ENCODE measurements at regions not wholly inside any gene's neighbourhood (a gene's known extent, or its start where the extent isn't known, plus 50 kb on each side); places are given as distances from the start of the nearest gene placed in this dataset.
"Not testable (repeated sequence)": the region's sequence is repeated elsewhere in the genome, so short reads cannot be mapped to it uniquely, and the experiment has no call there.

DNA sequence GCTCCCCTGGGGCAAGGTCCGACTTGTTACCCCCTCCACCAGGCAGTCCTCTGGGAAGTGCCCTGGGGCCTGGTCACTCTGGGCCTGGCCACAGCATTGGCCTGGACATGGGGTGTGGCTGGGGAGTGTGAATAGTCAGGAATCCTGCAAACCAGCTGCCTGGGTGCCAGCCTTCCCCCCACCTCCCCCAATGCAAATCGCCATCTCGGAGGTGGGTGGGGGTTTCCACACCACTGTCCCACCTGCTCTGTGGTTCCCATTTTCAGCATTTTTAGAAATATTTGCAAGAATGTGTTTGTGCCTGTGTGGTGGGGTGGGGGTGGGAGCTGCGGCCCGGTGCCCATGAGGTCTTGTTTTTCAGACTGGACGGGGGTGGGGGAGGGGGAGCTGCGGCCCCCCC lies 159.7 kb downstream of the TMEM121 start:
- POLR2A ChIA-PET, H3K27me3 Mint-ChIP-seq, H3K27ac Mint-ChIP-seq, H3K36me3 Mint-ChIP-seq, H3K9me3 Mint-ChIP-seq, H3K4me3 Mint-ChIP-seq, DNase-seq: not testable (repeated sequence)
- H3K4me1 Mint-ChIP-seq: peaks cover 0 to 23% (median 6%) of the 10 kb centered on the region in 4 donors
- ATAC-seq: peak; percentile 25 to 34

DNA sequence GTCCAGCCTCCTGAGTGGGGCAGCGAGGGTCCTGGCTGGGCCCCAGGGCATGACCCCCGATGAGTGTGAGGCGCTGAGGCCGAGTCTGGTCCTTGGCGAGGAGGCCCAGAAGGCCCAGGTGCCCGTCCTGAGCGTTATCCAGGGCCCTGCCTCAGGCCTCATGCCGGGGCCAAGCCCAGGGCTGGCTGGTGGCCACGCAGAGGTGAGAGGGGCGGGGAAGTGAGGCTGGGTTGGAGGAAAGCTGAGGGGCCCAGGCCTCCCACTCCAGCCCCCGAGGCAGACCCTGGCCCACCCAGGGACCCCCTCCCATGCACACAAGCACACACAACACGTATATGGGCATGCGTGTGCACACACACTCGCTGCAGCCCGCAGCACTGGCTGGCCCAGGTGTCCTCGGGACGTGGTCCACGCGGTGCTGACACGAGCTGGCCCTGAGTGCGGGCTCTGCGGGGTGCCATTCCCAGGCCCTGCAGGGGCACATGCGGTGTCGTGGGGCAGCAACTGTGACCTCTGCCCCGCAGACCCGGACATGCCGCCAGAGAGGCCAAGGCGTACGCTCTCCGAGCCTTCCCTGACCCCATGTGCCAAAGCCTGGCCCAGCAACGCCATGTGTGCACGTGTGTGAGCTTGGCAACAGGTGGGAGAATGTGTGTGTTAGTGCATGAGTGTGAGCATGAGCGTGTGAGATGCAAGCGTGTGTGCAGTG lies 160.2 kb downstream of the TMEM121 start:
- H3K4me3 Mint-ChIP-seq, H3K36me3 Mint-ChIP-seq, H3K9me3 Mint-ChIP-seq, H3K27me3 Mint-ChIP-seq, POLR2A ChIA-PET: not testable (repeated sequence)
- ATAC-seq (peak in 1 of 2 donors; percentile 29), DNase-seq (peak in 1 of 10 donors; percentile 53)
- H3K4me1 Mint-ChIP-seq: peaks cover 0 to 25% (median 6%) of the 10 kb centered on the region in 4 donors
- peak overlapping the region in 1 of 10 donors; percentile 27 for H3K27ac Mint-ChIP-seq

DNA sequence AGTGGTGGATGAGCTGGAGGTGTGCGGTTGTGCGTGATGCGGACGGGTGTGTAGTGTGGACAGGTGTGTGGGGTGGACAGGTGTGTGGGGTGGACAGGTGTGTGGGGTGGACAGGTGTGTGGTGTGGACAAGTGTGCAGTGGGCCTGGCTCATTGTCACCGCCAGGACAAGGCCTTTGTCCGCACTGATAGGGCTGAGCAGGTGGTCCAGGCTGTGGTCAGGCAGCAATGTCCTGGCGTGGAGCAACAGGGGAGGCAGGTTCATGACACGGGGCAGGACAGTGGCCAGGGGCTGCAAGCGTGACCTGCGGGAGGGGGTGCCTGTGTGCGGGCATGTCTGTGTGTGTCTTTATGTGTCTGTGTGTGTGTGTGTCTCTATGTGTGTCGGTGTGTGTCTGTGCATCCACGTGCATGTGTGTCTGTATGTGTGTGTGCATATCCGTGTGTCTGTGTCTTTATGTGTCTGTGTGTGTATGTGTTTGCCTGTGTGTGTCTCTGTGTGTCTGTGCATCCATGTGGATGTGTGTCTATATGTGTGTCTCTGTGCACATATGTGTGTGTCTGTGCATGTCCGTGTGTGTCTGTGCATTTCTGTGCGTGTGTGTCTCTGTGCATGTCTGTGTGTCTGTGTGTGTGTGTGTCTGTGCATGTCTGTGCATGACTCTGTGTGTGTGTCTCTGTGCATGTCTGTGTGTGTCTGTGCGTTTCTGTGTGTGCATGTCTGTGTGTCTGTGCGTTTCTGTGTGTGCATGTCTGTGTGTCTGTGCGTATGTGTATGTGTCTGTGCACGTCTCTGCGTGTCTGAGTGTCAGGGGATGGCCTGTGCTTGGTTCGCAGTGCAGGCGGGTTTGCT lies 161.0 kb downstream of the TMEM121 start:
- H3K36me3 Mint-ChIP-seq, ATAC-seq, POLR2A ChIA-PET, H3K4me3 Mint-ChIP-seq, H3K9me3 Mint-ChIP-seq, H3K27me3 Mint-ChIP-seq: not testable (repeated sequence)
- H3K27ac Mint-ChIP-seq: peak overlapping the region in 1 of 10 donors; percentile 27
- H3K4me1 Mint-ChIP-seq: peaks cover 0 to 27% (median 6%) of the 10 kb centered on the region in 4 donors
- DNase-seq: peak in 2 of 10 donors; percentile 10 to 59

DNA sequence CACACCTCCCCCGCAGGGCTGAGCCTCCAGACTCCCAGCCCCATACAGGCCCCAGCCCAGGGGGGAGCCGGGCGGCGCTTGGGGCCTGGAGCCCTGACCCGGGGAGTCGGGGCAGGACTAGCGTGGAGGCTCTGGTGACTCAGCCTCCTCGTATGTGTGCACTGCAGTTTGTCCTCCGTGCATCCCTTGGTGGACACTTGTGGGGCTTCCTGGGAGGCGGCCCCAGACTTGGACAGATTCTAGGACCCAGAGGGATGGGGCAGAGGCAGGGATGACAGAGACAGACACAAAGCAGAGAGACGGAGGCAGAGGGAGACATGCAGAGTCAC lies 161.6 kb downstream of the TMEM121 start:
- H3K4me3 Mint-ChIP-seq, H3K9me3 Mint-ChIP-seq, POLR2A ChIA-PET, H3K27me3 Mint-ChIP-seq, H3K36me3 Mint-ChIP-seq: not testable (repeated sequence)
- DNase-seq (peak in 2 of 10 donors; percentile 16 to 56), ATAC-seq (peak in 1 of 2 donors; percentile 20)
- Mint-ChIP-seq H3K27ac (peak overlapping the region in 1 of 10 donors; percentile 27), H3K4me1 (peaks cover 0 to 25% (median 6%) of the 10 kb centered on the region in 4 donors)

DNA sequence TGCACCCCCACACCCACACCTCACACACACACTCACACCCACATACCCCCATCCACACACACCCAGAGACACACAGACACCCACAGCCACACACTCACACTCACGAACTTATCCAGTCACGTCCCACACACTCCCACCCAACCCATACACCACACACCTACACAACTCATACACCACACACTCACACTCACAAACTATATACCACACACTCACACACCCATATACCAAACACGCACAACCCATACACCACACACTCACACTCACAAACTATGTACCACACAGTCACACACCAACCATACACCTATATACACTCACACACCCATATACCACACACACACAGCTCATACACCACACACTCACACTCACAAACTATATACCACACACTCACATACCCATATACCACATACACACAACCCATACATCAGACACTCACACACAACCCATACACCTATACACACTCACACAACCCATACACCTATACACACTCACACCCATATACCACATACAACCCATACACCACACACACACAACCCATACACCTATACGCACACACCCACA lies 162.4 kb downstream of the TMEM121 start:
- H3K27me3 Mint-ChIP-seq, H3K9me3 Mint-ChIP-seq, DNase-seq, H3K4me3 Mint-ChIP-seq, ATAC-seq, POLR2A ChIA-PET, H3K36me3 Mint-ChIP-seq: not testable (repeated sequence)
- H3K27ac Mint-ChIP-seq: peak overlapping the region in 3 of 10 donors; percentile 2 to 55 (median 49)
- H3K4me1 Mint-ChIP-seq: peaks cover 0 to 26% (median 6%) of the 10 kb centered on the region in 4 donors

GRCh38 chr14:105689722-105690121 lies 163.3 kb downstream of the TMEM121 start:
- no peak for ATAC-seq

GRCh38 chr14:105690671-105691070 lies 164.3 kb downstream of the TMEM121 start:
- Mint-ChIP-seq H3K4me1 (peaks cover 0 to 34% (median 12%) of the 10 kb centered on the region in 4 donors), H3K4me3 (no peak overlapping the region), H3K9me3 (no peaks in the 10 kb centered on the region), H3K27me3 (peaks cover 0 to 18% (median 3%) of the 10 kb centered on the region in 5 donors), H3K27ac (peak overlapping the region in 2 of 10 donors; percentile 35 to 47), H3K36me3 (no peaks in the 10 kb centered on the region)
- no peak for DNase-seq
- POLR2A ChIA-PET: no interaction called here
- no peak for ATAC-seq

More at GRCh38 chr14:105689722-105690121, 163.3 kb downstream of the TMEM121 start:
- H3K4me1 Mint-ChIP-seq: peaks cover 0 to 33% (median 9%) of the 10 kb centered on the region in 4 donors
- no peaks in the 10 kb centered on the region for H3K9me3 Mint-ChIP-seq
- POLR2A ChIA-PET: no interaction called here
- peak overlapping the region in 3 of 10 donors; percentile 3 to 44 (median 37) for H3K27ac Mint-ChIP-seq
- H3K4me3 Mint-ChIP-seq: no peak overlapping the region
- DNase-seq: no peak
- H3K27me3 Mint-ChIP-seq: peaks cover 0 to 10% (median 0%) of the 10 kb centered on the region in 5 donors
- H3K36me3 Mint-ChIP-seq: no peaks in the 10 kb centered on the region

DNA sequence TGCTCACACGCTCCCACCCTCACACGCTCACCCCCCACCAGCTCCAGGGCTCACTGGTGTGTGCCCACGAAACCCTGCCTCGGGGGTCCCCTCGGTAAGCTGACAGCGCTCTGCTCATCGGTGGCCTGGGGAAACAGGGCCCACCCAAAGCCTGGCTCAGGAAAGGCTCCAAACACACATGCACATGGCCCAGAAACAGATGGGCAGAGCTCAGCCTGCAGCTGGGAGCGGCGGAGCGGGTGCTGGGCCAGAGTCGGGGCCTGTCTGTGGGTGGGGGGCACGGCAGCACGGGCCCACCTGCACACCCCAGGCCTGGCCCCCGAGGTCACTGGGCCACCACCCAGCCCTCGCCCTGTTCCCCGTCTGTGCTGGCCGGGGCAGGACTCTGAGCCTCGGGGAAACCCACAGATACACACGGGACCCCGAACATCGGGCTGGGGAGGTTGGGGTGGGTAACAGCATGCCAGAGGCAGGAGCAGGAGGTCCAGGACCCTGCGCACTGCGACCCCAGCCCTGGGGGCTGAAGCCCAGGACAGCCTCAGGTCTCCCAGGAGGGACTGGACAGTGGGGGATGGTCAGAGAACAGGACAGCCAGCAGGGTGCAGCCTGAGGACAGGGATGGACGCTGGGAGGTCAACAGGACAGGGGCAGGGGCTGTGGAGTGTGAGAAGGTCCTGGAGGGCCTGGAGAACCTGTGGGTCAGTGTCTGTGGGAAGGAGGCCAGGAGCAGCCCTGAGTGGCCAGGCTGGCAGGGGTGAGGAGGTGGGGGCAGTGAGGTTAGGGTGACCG lies 165.1 kb downstream of the TMEM121 start:
- POLR2A ChIA-PET: not testable (repeated sequence)

GRCh38 chr14:105692110-105692685 lies 165.8 kb downstream of the TMEM121 start:
- ATAC-seq: peak in 1 of 2 donors; percentile 45
- H3K9me3 Mint-ChIP-seq, DNase-seq, H3K4me3 Mint-ChIP-seq, H3K27ac Mint-ChIP-seq, H3K36me3 Mint-ChIP-seq, POLR2A ChIA-PET: not testable (repeated sequence)
- Mint-ChIP-seq H3K4me1 (peaks cover 0 to 34% (median 12%) of the 10 kb centered on the region in 4 donors), H3K27me3 (peaks cover 0 to 18% (median 3%) of the 10 kb centered on the region in 5 donors)

More for the DNA sequence above, 165.1 kb downstream of the TMEM121 start:
- Mint-ChIP-seq H3K4me1 (peaks cover 0 to 34% (median 12%) of the 10 kb centered on the region in 4 donors), H3K27me3 (peaks cover 0 to 18% (median 3%) of the 10 kb centered on the region in 5 donors), H3K27ac (peak overlapping the region in 1 of 10 donors; percentile 47)
- H3K4me3 Mint-ChIP-seq, H3K9me3 Mint-ChIP-seq, ATAC-seq, H3K36me3 Mint-ChIP-seq: not testable (repeated sequence)
- DNase-seq: peak in 1 of 10 donors; percentile 53

DNA sequence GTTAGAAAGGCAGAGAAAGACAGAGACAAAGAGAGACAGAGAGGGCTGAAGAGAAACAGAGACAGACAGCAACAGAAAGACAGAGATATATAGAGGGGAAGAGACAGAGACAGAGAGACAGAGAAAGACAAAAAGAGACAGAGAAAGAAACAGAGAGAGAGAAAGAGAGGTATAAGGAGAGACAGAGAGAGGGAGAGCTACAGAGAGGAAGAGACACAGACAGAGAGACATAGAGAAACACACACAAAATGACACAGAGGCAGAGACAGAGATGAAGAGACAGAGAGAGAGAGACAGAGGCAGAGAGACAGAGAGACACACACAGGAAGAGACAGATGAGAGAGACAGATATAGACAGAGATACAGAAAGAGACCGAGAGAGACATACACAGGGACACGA lies 168.6 kb downstream of the TMEM121 start:
- no peak for DNase-seq
- H3K9me3 Mint-ChIP-seq: no peaks in the 10 kb centered on the region
- POLR2A ChIA-PET: no interaction called here
- peak overlapping the region in 6 of 10 donors; percentile 17 to 87 (median 58) for H3K27ac Mint-ChIP-seq
- H3K4me3 Mint-ChIP-seq: peak overlapping the region in 1 of 10 donors; percentile 60
- H3K36me3 Mint-ChIP-seq: no peaks in the 10 kb centered on the region
- peaks cover 0 to 30% (median 10%) of the 10 kb centered on the region in 4 donors for H3K4me1 Mint-ChIP-seq
- no peak for ATAC-seq
- peaks cover 0 to 18% (median 3%) of the 10 kb centered on the region in 5 donors for H3K27me3 Mint-ChIP-seq

DNA sequence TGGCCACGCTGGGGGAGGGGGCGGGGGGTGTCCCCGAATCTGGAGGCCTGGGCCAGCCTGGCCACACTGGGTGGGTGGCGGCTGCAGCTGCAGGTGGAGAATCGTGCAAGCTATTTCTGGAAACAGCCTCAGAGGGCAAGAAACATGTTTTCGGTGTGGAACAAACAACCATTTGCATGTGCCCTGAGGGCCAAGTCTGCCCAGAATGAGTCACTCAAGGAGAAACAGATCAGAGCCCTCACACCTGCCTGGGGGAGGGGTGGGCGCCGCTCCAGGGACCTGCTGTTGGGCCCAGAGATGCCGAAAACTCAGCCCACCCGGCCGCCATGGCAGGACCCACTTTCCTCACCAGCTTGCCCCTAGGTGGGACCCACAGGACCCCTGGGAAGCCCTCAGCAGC lies 170.0 kb downstream of the TMEM121 start:
- ATAC-seq: peak in 1 of 2 donors; percentile 45
- Mint-ChIP-seq H3K4me1 (peaks cover 0 to 37% (median 11%) of the 10 kb centered on the region in 4 donors), H3K27me3 (peaks cover 0 to 24% (median 3%) of the 10 kb centered on the region in 5 donors)
- H3K27ac Mint-ChIP-seq, H3K4me3 Mint-ChIP-seq, POLR2A ChIA-PET, H3K9me3 Mint-ChIP-seq, DNase-seq, H3K36me3 Mint-ChIP-seq: not testable (repeated sequence)

GRCh38 chr14:105697414-105697813 lies 171.0 kb downstream of the TMEM121 start:
- H3K27me3 Mint-ChIP-seq: peaks cover 0 to 24% (median 3%) of the 10 kb centered on the region in 5 donors
- H3K4me3 Mint-ChIP-seq, H3K27ac Mint-ChIP-seq, H3K9me3 Mint-ChIP-seq, H3K36me3 Mint-ChIP-seq, POLR2A ChIA-PET, ATAC-seq: not testable (repeated sequence)
- H3K4me1 Mint-ChIP-seq: peaks cover 0 to 43% (median 11%) of the 10 kb centered on the region in 4 donors
- peak in 1 of 10 donors; percentile 62 for DNase-seq
